ENCODE measurements at regions not wholly inside any gene's neighbourhood (a gene's known extent, or its start where the extent isn't known, plus 50 kb on each side); places are given as distances from the start of the nearest gene placed in this dataset.

- Mint-ChIP-seq H3K4me3 (ENCODE audit: unreplicated experiment) (peak overlapping the region; percentile 46), H3K4me1 (ENCODE audit: low read depth) (peaks cover 20% of the 10 kb centered on the region), H3K36me3 (ENCODE audit: low read depth) (no peaks in the 10 kb centered on the region), H3K27me3 (ENCODE audit: low read depth) (peaks cover 11% of the 10 kb centered on the region), H3K27ac (ENCODE audit: unreplicated experiment) (peak overlapping the region; percentile 94), H3K9me3 (ENCODE audit: low read depth) (no peaks in the 10 kb centered on the region)
- TF ChIP-seq CTCF (IDR thresholded peaks at IDR 0.05), result no peak
- DNase-seq (ENCODE audit: low spot score), result no peak
Observed at GRCh38 chr9:21549251-21549765, 67.2 kb upstream of the IFNE start.

GRCh38 chr9:21549890-21550289 lies 67.8 kb upstream of the IFNE start:
- H3K4me3 Mint-ChIP-seq (ENCODE audit: unreplicated experiment), result no peak overlapping the region
- peaks cover 14% of the 10 kb centered on the region for H3K27me3 Mint-ChIP-seq (ENCODE audit: low read depth)
- H3K36me3 Mint-ChIP-seq (ENCODE audit: low read depth), result no peaks in the 10 kb centered on the region
- H3K9me3 Mint-ChIP-seq (ENCODE audit: low read depth), result no peaks in the 10 kb centered on the region
- no peak for TF ChIP-seq CTCF (IDR thresholded peaks at IDR 0.05)
- peaks cover 20% of the 10 kb centered on the region for H3K4me1 Mint-ChIP-seq (ENCODE audit: low read depth)
- H3K27ac Mint-ChIP-seq (ENCODE audit: unreplicated experiment), result peak overlapping the region; percentile 94
- DNase-seq (ENCODE audit: low spot score), result no peak

DNA sequence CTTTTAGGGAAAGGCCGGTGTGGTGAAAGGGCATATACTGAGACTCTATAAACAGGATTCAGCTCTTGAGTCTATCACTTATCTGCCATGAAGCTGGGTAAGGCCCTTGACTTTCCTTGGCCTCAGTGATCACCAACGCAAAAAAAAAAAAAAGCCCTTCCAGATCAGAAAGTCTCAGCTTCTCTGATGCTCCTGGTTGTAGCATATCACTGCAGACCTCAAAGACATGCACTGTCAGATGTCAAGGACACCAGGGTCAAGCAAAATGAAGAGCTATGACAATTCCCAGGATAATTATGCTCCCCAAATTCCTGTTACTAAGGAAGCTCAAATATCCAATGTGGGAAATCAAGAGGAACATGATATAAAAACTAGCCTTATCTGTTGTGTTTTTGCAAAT lies 68.3 kb upstream of the IFNE start:
- Mint-ChIP-seq H3K27me3 (ENCODE audit: low read depth) (peaks cover 17% of the 10 kb centered on the region), H3K4me1 (ENCODE audit: low read depth) (peaks cover 20% of the 10 kb centered on the region), H3K27ac (ENCODE audit: unreplicated experiment) (no peak overlapping the region), H3K9me3 (ENCODE audit: low read depth) (no peaks in the 10 kb centered on the region), H3K36me3 (ENCODE audit: low read depth) (no peaks in the 10 kb centered on the region), H3K4me3 (ENCODE audit: unreplicated experiment) (no peak overlapping the region)
- no peak for DNase-seq (ENCODE audit: low spot score)
- TF ChIP-seq CTCF (IDR thresholded peaks at IDR 0.05), result no peak

DNA sequence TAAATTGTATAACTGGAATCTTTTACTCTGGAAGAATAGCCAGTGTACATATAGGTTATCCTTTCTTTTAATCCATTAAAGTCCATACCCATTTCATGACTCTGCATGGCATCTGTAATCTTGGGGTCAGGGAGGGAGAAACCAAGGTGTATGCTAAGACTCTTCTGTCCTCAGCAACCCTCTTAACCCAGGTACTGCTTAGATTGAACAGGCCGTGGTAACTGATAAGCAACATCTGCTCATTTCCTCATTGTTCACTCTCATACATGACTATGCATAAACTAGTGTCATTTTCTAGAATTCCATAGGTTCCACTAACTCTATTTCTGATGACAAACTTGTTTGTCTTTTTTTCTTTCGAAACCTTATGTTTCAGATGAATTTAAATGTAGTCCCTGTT lies 69.3 kb upstream of the IFNE start:
- H3K9me3 Mint-ChIP-seq (ENCODE audit: low read depth), result no peaks in the 10 kb centered on the region
- peaks cover 25% of the 10 kb centered on the region for H3K27me3 Mint-ChIP-seq (ENCODE audit: low read depth)
- H3K4me3 Mint-ChIP-seq (ENCODE audit: unreplicated experiment), result no peak overlapping the region
- no peak overlapping the region for H3K27ac Mint-ChIP-seq (ENCODE audit: unreplicated experiment)
- H3K4me1 Mint-ChIP-seq (ENCODE audit: low read depth), result peaks cover 20% of the 10 kb centered on the region
- TF ChIP-seq CTCF (IDR thresholded peaks at IDR 0.05), result no peak
- peaks cover 3% of the 10 kb centered on the region for H3K36me3 Mint-ChIP-seq (ENCODE audit: low read depth)
- no peak for DNase-seq (ENCODE audit: low spot score)

DNA sequence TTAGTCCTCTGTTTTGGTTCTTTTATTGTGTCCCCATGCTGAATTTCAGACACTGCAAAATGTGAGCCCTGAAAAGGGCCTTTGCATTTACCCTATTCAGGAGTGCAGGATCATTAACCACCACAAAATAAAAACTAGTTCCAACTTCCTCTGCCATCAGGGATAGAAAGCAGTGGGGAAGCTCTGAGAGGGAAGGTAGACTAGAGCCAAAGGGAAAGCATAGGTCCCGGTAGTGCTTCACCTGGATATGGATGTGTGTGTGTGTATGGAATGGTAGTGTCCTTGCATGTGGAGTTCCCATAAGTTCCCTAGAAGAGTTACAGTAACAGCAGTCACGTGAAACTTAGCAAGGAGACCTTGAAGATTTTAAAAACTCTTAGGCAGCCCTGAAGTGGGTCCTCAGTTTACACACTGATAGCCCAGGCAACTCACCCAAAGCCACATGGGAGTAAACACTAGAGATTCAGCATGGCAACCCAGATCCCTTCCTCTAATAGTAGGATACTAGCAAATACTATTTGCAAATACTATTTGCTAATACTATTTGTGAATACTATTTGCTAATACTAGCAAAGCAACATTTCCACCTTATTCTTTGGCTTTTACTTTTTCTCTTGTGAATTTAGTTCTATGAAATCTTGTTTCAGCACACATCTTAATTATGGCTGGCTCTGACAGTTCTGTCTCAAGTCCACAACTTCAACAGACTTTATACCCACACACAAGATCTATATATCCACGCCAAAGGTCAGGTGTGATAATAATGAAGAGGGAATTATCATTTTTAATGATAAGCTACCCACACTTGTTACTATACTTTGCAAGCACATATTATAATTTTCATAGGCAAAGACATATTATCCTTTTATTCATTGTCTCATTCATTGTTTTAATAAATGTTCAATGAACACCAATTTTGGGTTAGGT lies 70.4 kb upstream of the IFNE start:
- Mint-ChIP-seq H3K9me3 (ENCODE audit: low read depth) (no peaks in the 10 kb centered on the region), H3K4me1 (ENCODE audit: low read depth) (peaks cover 20% of the 10 kb centered on the region), H3K36me3 (ENCODE audit: low read depth) (peaks cover 3% of the 10 kb centered on the region)

More for the DNA sequence above, 70.4 kb upstream of the IFNE start:
- TF ChIP-seq CTCF (IDR thresholded peaks at IDR 0.05), result no peak
- H3K4me3 Mint-ChIP-seq (ENCODE audit: unreplicated experiment), result no peak overlapping the region
- peaks cover 33% of the 10 kb centered on the region for H3K27me3 Mint-ChIP-seq (ENCODE audit: low read depth)
- no peak overlapping the region for H3K27ac Mint-ChIP-seq (ENCODE audit: unreplicated experiment)
- DNase-seq (ENCODE audit: low spot score), result no peak
